ENCODE measurements at regions not wholly inside any gene's neighbourhood (a gene's known extent, or its start where the extent isn't known, plus 50 kb on each side); places are given as distances from the start of the nearest gene placed in this dataset.

GRCh38 chr5:164708831-164709230, 1203.4 kb downstream of the MAT2B start:
- intact Hi-C loops (cut with micrococcal nuclease), result no loop called here
- Histone ChIP-seq H3K79me2 (ENCODE audit: control insufficient read depth, insufficient read depth, low read length) (no peaks in the 10 kb centered on the region), H4K20me1 (replicated peaks; ENCODE audit: control insufficient read depth, extremely low read depth, insufficient read depth, low read length) (no peaks in the 10 kb centered on the region), H3K4me1 (ENCODE audit: control insufficient read depth, extremely low read depth, insufficient read depth, low read length) (no peaks in the 10 kb centered on the region), H3K27me3 (ENCODE audit: control insufficient read depth in 2 of 2, insufficient read depth in 2 of 2, low read length in 2 of 2) (no peaks in the 10 kb centered on the region), H3K9me3 (replicated peaks; ENCODE audit: control insufficient read depth, insufficient read depth, low read length) (no peaks in the 10 kb centered on the region), H3K4me3 (replicated peaks in 1 of 3; ENCODE audit: insufficient read depth in 1 of 3, low read depth in 1 of 3, low read length in 3 of 3) (no peak overlapping the region), H3K4me2 (ENCODE audit: insufficient read depth, low read length) (no peak overlapping the region), H3K36me3 (ENCODE audit: control insufficient read depth in 2 of 2, extremely low read depth in 1 of 2, insufficient read depth in 2 of 2, low read length in 2 of 2) (no peaks in the 10 kb centered on the region), H3K9ac (replicated peaks; ENCODE audit: extremely low read depth, insufficient read depth, low read length) (no peak overlapping the region), H3K27ac (ENCODE audit: insufficient read depth, low read depth, low read length) (no peak overlapping the region), H3K9me1 (replicated peaks; ENCODE audit: control insufficient read depth, extremely low read depth, insufficient read depth, low read length) (no peaks in the 10 kb centered on the region), H2AFZ (ENCODE audit: low read depth, low read length) (no peak overlapping the region)
- ChIA-PET CTCF (interaction anchor here (0.8 kb wide), 1 partner anchor 10 kb away, joined by 3 read pairs; no protein-coding TSS in a partner anchor), POLR2A (no interaction called here)
- TF ChIP-seq JUN (IDR thresholded peaks at IDR 0.05; ENCODE audit: borderline replicate concordance, insufficient read depth, insufficient read length, low read depth), result no peak
- TF ChIP-seq, protein P1, sequence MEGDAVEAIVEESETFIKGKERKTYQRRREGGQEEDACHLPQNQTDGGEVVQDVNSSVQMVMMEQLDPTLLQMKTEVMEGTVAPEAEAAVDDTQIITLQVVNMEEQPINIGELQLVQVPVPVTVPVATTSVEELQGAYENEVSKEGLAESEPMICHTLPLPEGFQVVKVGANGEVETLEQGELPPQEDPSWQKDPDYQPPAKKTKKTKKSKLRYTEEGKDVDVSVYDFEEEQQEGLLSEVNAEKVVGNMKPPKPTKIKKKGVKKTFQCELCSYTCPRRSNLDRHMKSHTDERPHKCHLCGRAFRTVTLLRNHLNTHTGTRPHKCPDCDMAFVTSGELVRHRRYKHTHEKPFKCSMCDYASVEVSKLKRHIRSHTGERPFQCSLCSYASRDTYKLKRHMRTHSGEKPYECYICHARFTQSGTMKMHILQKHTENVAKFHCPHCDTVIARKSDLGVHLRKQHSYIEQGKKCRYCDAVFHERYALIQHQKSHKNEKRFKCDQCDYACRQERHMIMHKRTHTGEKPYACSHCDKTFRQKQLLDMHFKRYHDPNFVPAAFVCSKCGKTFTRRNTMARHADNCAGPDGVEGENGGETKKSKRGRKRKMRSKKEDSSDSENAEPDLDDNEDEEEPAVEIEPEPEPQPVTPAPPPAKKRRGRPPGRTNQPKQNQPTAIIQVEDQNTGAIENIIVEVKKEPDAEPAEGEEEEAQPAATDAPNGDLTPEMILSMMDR (IDR thresholded peaks at IDR 0.05; ENCODE audit: extremely low read depth in 1 of 2, insufficient read depth in 1 of 2, low read depth in 1 of 2, low read length in 2 of 2), result no peak
- no peak for TF ChIP-seq POLR2AphosphoS5 (IDR thresholded peaks at IDR 0.05; ENCODE audit: insufficient read depth, low read depth, low read length)
- TF ChIP-seq, protein P2, sequence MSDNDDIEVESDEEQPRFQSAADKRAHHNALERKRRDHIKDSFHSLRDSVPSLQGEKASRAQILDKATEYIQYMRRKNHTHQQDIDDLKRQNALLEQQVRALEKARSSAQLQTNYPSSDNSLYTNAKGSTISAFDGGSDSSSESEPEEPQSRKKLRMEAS (IDR thresholded peaks at IDR 0.05; ENCODE audit: insufficient read depth, insufficient read length), result no peak
- no peak for TF ChIP-seq POLR2A (IDR thresholded peaks at IDR 0.05; ENCODE audit: low read depth, low read length)
- no peak for TF ChIP-seq MYC (IDR thresholded peaks at IDR 0.05; ENCODE audit: low read depth, low read length)
- TF ChIP-seq GATA2 (IDR thresholded peaks at IDR 0.05; ENCODE audit: insufficient read depth, insufficient read length, low read depth, low read length), result no peak
- TF ChIP-seq FOS (IDR thresholded peaks at IDR 0.05; ENCODE audit: borderline replicate concordance, insufficient read depth, low read length), result no peak
- TF ChIP-seq EZH2 (IDR thresholded peaks at IDR 0.05; ENCODE audit: borderline replicate concordance, low read depth, low read length, severe bottlenecking), result no peak
- BruUV-seq (replicated peaks), result no TSS peak
- FAIRE-seq (no peak), DNase-seq (ENCODE audit: low read depth, low spot score) (no peak)
- dilution Hi-C loops (cut with MboI; ENCODE audit: extremely low pct_ligation_motif_present, low sequenced_read_pairs), result no loop called here

Measured in endothelial cell of umbilical vein (primary cell).